ENCODE measurements at regions not wholly inside any gene's neighbourhood (a gene's known extent, or its start where the extent isn't known, plus 50 kb on each side); places are given as distances from the start of the nearest gene placed in this dataset.
A peak's percentile ranks its signal among the peaks of the same experiment; 100 is the strongest.

- Mint-ChIP-seq H3K9me3 (ENCODE audit: low read depth) (peaks cover 9% of the 10 kb centered on the region), H3K36me3 (ENCODE audit: low read depth) (no peaks in the 10 kb centered on the region), H3K27me3 (ENCODE audit: low read depth) (no peaks in the 10 kb centered on the region), H3K4me1 (ENCODE audit: low read depth) (no peaks in the 10 kb centered on the region), H3K27ac (ENCODE audit: unreplicated experiment) (no peak overlapping the region), H3K4me3 (ENCODE audit: unreplicated experiment) (no peak overlapping the region)
- no peak for DNase-seq (ENCODE audit: low spot score)
- TF ChIP-seq, protein P1, sequence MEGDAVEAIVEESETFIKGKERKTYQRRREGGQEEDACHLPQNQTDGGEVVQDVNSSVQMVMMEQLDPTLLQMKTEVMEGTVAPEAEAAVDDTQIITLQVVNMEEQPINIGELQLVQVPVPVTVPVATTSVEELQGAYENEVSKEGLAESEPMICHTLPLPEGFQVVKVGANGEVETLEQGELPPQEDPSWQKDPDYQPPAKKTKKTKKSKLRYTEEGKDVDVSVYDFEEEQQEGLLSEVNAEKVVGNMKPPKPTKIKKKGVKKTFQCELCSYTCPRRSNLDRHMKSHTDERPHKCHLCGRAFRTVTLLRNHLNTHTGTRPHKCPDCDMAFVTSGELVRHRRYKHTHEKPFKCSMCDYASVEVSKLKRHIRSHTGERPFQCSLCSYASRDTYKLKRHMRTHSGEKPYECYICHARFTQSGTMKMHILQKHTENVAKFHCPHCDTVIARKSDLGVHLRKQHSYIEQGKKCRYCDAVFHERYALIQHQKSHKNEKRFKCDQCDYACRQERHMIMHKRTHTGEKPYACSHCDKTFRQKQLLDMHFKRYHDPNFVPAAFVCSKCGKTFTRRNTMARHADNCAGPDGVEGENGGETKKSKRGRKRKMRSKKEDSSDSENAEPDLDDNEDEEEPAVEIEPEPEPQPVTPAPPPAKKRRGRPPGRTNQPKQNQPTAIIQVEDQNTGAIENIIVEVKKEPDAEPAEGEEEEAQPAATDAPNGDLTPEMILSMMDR (IDR thresholded peaks at IDR 0.05), result no peak
Observed at GRCh38 chr13:61700181-61700580, 284.5 kb upstream of the PCDH20 start.

GRCh38 chr13:61696676-61697075 is 281.0 kb upstream of the PCDH20 start:
- no peak overlapping the region for H3K4me3 Mint-ChIP-seq (ENCODE audit: unreplicated experiment)
- no peak for DNase-seq (ENCODE audit: low spot score)
- no peak overlapping the region for H3K27ac Mint-ChIP-seq (ENCODE audit: unreplicated experiment)
- no peaks in the 10 kb centered on the region for H3K9me3 Mint-ChIP-seq (ENCODE audit: low read depth)
- H3K27me3 Mint-ChIP-seq (ENCODE audit: low read depth), result no peaks in the 10 kb centered on the region
- no peaks in the 10 kb centered on the region for H3K4me1 Mint-ChIP-seq (ENCODE audit: low read depth)
- TF ChIP-seq, protein P1 (IDR thresholded peaks at IDR 0.05), result no peak
- no peaks in the 10 kb centered on the region for H3K36me3 Mint-ChIP-seq (ENCODE audit: low read depth)

DNA sequence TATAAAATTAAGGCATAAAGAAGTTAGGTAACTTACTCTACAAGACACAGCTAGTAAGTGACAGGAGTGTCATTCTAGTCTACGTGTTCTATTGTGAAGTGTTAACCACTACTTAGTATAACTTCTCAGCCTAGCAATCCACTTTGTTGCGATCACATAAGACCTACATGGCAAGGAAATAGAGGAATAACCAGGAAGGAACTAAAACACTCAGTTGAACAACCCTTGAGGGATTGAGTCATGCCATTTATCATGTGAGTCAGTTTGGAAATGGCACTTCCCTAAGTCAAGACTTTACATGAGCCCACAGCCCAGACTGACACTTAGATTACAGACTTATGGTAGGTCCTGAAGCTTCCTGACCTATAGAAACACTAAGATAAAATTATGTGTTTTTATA is 279.5 kb upstream of the PCDH20 start:
- Mint-ChIP-seq H3K27me3 (ENCODE audit: low read depth) (no peaks in the 10 kb centered on the region), H3K27ac (ENCODE audit: unreplicated experiment) (no peak overlapping the region), H3K36me3 (ENCODE audit: low read depth) (no peaks in the 10 kb centered on the region), H3K4me1 (ENCODE audit: low read depth) (no peaks in the 10 kb centered on the region), H3K4me3 (ENCODE audit: unreplicated experiment) (no peak overlapping the region), H3K9me3 (ENCODE audit: low read depth) (no peaks in the 10 kb centered on the region)
- TF ChIP-seq, protein P1 (IDR thresholded peaks at IDR 0.05), result no peak
- DNase-seq (ENCODE audit: low spot score), result no peak

GRCh38 chr13:61692691-61693090 is 277.0 kb upstream of the PCDH20 start:
- no peak overlapping the region for H3K27ac Mint-ChIP-seq (ENCODE audit: unreplicated experiment)
- no peaks in the 10 kb centered on the region for H3K36me3 Mint-ChIP-seq (ENCODE audit: low read depth)
- no peaks in the 10 kb centered on the region for H3K27me3 Mint-ChIP-seq (ENCODE audit: low read depth)
- no peaks in the 10 kb centered on the region for H3K9me3 Mint-ChIP-seq (ENCODE audit: low read depth)
- H3K4me1 Mint-ChIP-seq (ENCODE audit: low read depth), result no peaks in the 10 kb centered on the region
- no peak for DNase-seq (ENCODE audit: low spot score)
- TF ChIP-seq, protein P1 (IDR thresholded peaks at IDR 0.05), result no peak
- no peak overlapping the region for H3K4me3 Mint-ChIP-seq (ENCODE audit: unreplicated experiment)

GRCh38 chr13:61685682-61686012 is 270.0 kb upstream of the PCDH20 start:
- DNase-seq (ENCODE audit: low spot score), result no peak
- Mint-ChIP-seq H3K9me3 (ENCODE audit: low read depth) (peaks cover 4% of the 10 kb centered on the region), H3K27ac (ENCODE audit: unreplicated experiment) (no peak overlapping the region), H3K27me3 (ENCODE audit: low read depth) (no peaks in the 10 kb centered on the region), H3K36me3 (ENCODE audit: low read depth) (no peaks in the 10 kb centered on the region), H3K4me1 (ENCODE audit: low read depth) (no peaks in the 10 kb centered on the region), H3K4me3 (ENCODE audit: unreplicated experiment) (no peak overlapping the region)
- TF ChIP-seq, protein P1 (IDR thresholded peaks at IDR 0.05), result peak; percentile 44
